Left ventricle myocardium inferior (tissue), 1 donor: ENCODE measurements at regions not wholly inside any gene's neighbourhood (a gene's known extent, or its start where the extent isn't known, plus 50 kb on each side); places are given as distances from the start of the nearest gene placed in this dataset.

ENCODE experiments used
- DNase-seq: peaks from one replicate; pipeline ENCODE4 v3.0.0-alpha.2; 2020
- H3K27ac ChIP-seq: fragments of 200-600 bp; replicated peaks from 2 replicates; pipeline ENCODE4 v1.8.0; 2021
- H3K27me3 ChIP-seq: fragments of 200-600 bp; 2 replicates; pipeline ENCODE4 v1.8.0; 2021; ENCODE audit warnings: low read depth
- H3K36me3 ChIP-seq: fragments of 200-600 bp; 2 replicates; pipeline ENCODE4 v1.8.0; 2021
- H3K4me1 ChIP-seq: fragments of 200-600 bp; 2 replicates; pipeline ENCODE4 v1.8.0; 2021
- H3K4me3 ChIP-seq: fragments of 200-600 bp; 2 replicates; pipeline ENCODE4 v1.8.0; 2021; ENCODE audit warnings: mild to moderate bottlenecking, moderate library complexity
- H3K9me3 ChIP-seq: fragments of 200-600 bp; replicated peaks from 2 replicates; pipeline ENCODE4 v1.8.0; 2021
- intact Hi-C: fragments of 100-400 bp; cut with micrococcal nuclease; formaldehyde crosslinking; loops from one replicate; pipeline ENCODE4 v1.11.0; 2022
- TF ChIP-seq, protein P1 (sequence below): fragments of 200-600 bp; IDR thresholded peaks from 2 replicates; pipeline ENCODE4 v1.8.0; 2021; ENCODE audit warnings: antibody characterized with exemption, mild to moderate bottlenecking, borderline replicate concordance
- donor health status: DM: no; HTN: yes; CAD: no; lungs with severe emphysema.

DNA sequence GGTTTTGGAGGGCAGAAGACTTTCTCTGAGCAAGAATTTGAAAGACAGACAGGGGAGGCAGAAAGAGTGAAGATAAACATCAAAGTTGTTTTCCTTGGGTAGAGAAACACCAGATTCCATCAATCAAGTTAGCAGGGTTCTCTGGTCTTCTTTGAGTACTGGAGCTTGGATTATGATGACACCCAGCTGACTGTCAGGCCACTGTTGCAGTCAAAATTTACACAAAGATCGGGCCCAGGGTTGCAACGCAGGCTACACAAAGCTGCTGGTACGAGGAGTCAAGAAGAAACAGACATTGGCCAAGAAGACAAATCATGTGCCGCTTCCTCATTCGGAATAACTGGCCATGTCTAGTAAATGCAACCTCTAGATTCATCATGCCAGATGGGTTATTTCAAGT is 396.2 kb upstream of the XYLT1 start:
- no peaks in the 10 kb centered on the region for H3K9me3 ChIP-seq
- intact Hi-C loops = no loop called here
- peaks cover 40% of the 10 kb centered on the region for H3K27me3 ChIP-seq
- TF ChIP-seq, protein P1, sequence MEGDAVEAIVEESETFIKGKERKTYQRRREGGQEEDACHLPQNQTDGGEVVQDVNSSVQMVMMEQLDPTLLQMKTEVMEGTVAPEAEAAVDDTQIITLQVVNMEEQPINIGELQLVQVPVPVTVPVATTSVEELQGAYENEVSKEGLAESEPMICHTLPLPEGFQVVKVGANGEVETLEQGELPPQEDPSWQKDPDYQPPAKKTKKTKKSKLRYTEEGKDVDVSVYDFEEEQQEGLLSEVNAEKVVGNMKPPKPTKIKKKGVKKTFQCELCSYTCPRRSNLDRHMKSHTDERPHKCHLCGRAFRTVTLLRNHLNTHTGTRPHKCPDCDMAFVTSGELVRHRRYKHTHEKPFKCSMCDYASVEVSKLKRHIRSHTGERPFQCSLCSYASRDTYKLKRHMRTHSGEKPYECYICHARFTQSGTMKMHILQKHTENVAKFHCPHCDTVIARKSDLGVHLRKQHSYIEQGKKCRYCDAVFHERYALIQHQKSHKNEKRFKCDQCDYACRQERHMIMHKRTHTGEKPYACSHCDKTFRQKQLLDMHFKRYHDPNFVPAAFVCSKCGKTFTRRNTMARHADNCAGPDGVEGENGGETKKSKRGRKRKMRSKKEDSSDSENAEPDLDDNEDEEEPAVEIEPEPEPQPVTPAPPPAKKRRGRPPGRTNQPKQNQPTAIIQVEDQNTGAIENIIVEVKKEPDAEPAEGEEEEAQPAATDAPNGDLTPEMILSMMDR = no peak
- no peaks in the 10 kb centered on the region for H3K4me1 ChIP-seq
- no peak overlapping the region for H3K4me3 ChIP-seq
- no peaks in the 10 kb centered on the region for H3K36me3 ChIP-seq
- no peak overlapping the region for H3K27ac ChIP-seq
- no peak for DNase-seq

DNA sequence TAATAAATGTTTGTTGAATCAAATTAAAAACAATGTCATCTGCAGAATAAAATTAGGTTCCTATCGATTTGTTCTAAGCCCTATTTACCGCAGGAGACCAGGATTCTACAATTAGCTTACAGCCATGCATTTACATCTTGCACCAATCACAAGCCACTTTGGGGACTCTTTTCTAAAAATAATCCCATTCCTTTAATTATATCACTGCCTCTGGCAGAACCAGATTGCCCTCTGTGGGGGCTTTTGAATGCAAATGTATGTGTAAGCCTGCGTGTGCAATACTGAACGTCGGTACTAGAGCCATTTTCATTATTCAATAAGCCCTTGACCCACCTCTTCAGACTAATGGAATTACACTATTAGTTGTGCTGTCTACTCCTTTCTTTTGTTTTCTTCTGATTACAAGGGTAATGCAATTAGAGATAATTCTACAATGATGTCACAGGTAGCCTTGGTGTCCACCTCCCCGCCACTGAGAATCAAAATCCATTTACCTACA is 391.3 kb upstream of the XYLT1 start:
- Histone ChIP-seq H3K4me1 (no peaks in the 10 kb centered on the region), H3K36me3 (no peaks in the 10 kb centered on the region), H3K27me3 (peaks cover 63% of the 10 kb centered on the region), H3K9me3 (no peaks in the 10 kb centered on the region), H3K27ac (no peak overlapping the region), H3K4me3 (no peak overlapping the region)
- no peak for DNase-seq
- intact Hi-C loops = no loop called here
- TF ChIP-seq, protein P1 = no peak

DNA sequence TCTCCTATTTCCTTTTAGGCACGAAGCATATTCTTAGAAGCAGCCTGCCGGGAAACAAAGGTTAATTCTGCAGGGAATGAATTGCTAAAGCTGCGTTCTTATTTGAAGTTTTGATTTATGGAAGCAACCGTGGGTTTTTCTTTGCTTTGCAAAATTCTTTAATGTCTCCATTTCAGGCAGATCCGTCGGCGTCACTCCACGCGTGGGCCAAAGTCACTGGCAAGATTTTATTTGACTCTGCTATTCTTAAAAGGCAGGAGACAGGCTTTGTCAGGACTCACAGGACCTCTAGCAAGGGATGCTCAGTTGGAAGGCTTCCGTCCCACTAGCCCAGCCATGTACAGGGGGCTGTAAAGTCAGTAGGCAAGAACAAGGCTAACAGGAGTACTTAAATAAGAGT is 387.3 kb upstream of the XYLT1 start:
- intact Hi-C loops = no loop called here
- DNase-seq = no peak
- Histone ChIP-seq H3K36me3 (no peaks in the 10 kb centered on the region), H3K9me3 (peaks cover 11% of the 10 kb centered on the region), H3K27ac (no peak overlapping the region), H3K4me1 (no peaks in the 10 kb centered on the region), H3K4me3 (no peak overlapping the region), H3K27me3 (peaks cover 56% of the 10 kb centered on the region)
- TF ChIP-seq, protein P1 = no peak

- Histone ChIP-seq H3K4me1 (no peaks in the 10 kb centered on the region), H3K9me3 (peaks cover 11% of the 10 kb centered on the region), H3K4me3 (no peak overlapping the region), H3K27ac (no peak overlapping the region), H3K27me3 (peaks cover 49% of the 10 kb centered on the region), H3K36me3 (no peaks in the 10 kb centered on the region)
- DNase-seq = no peak
- TF ChIP-seq, protein P1 = no peak
- intact Hi-C loops = no loop called here
Measured at GRCh38 chr16:17853958-17854357, 383.2 kb upstream of the XYLT1 start.

- no peaks in the 10 kb centered on the region for H3K36me3 ChIP-seq
- DNase-seq = no peak
- no peak overlapping the region for H3K4me3 ChIP-seq
- no peak overlapping the region for H3K27ac ChIP-seq
- peaks cover 54% of the 10 kb centered on the region for H3K27me3 ChIP-seq
- intact Hi-C loops = no loop called here
- TF ChIP-seq, protein P1 = no peak
- H3K9me3 ChIP-seq = peaks cover 11% of the 10 kb centered on the region
- no peaks in the 10 kb centered on the region for H3K4me1 ChIP-seq
Measured at GRCh38 chr16:17852977-17853702, 382.4 kb upstream of the XYLT1 start.
